ENCODE measurements at regions not wholly inside any gene's neighbourhood (a gene's known extent, or its start where the extent isn't known, plus 50 kb on each side); places are given as distances from the start of the nearest gene placed in this dataset.
"Not testable (repeated sequence)": the region's sequence is repeated elsewhere in the genome, so short reads cannot be mapped to it uniquely, and the experiment has no call there.

DNA sequence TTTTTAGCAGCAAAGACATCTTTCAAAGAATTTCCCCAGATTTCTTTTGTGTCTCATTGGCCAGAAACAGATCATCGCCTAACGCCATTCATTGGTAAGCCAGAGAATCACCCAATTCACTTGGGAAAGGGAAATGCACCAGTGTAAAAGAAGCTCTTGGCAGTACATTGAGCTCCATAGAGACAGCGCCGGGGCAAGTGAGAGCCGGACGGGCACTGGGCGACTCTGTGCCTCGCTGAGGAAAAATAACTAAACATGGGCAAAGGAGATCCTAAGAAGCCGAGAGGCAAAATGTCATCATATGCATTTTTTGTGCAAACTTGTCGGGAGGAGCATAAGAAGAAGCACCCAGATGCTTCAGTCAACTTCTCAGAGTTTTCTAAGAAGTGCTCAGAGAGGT is 630.6 kb upstream of the ZNF385D start:
- TF ChIP-seq, protein P1, sequence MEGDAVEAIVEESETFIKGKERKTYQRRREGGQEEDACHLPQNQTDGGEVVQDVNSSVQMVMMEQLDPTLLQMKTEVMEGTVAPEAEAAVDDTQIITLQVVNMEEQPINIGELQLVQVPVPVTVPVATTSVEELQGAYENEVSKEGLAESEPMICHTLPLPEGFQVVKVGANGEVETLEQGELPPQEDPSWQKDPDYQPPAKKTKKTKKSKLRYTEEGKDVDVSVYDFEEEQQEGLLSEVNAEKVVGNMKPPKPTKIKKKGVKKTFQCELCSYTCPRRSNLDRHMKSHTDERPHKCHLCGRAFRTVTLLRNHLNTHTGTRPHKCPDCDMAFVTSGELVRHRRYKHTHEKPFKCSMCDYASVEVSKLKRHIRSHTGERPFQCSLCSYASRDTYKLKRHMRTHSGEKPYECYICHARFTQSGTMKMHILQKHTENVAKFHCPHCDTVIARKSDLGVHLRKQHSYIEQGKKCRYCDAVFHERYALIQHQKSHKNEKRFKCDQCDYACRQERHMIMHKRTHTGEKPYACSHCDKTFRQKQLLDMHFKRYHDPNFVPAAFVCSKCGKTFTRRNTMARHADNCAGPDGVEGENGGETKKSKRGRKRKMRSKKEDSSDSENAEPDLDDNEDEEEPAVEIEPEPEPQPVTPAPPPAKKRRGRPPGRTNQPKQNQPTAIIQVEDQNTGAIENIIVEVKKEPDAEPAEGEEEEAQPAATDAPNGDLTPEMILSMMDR (IDR thresholded peaks at IDR 0.05) = not testable (repeated sequence)
- TF ChIP-seq POLR2A (IDR thresholded peaks at IDR 0.05) = not testable (repeated sequence)

Data from stomach (tissue), 4 donors.